COLO668 (cell line): ENCODE measurements at regions not wholly inside any gene's neighbourhood (a gene's known extent, or its start where the extent isn't known, plus 50 kb on each side); places are given as distances from the start of the nearest gene placed in this dataset.

Experiments
- DNase-seq: peaks from one replicate; lab custom pipeline; 2025; ENCODE audit not compliant: unreplicated experiment; lab: John Stamatoyannopoulos, UW

DNA sequence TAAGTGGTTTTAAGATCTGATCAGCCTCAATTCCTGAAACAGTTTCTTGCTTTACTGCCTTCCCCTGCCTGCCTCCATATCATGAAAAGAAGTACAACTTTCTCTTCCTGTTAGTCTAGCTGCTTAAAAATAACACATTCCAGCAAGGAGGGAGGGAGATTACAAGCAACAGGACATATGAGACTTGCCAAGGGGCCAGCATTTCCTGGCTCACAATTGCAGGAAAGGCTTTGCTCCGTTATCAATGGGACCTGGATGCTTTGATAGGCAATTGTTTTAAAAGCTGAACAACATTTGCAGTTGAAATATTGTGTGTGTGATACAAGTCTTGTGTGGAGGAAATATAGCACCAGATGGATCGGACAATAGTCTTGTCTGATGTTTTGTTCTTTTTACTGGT is 425.0 kb downstream of the FAT4 start:
- no peak for DNase-seq

- no peak for DNase-seq
Observed at GRCh38 chr4:125741825-125742452, 427.2 kb downstream of the FAT4 start.

- no peak for DNase-seq
Observed at GRCh38 chr4:125744891-125745364, 430.2 kb downstream of the FAT4 start.

DNA sequence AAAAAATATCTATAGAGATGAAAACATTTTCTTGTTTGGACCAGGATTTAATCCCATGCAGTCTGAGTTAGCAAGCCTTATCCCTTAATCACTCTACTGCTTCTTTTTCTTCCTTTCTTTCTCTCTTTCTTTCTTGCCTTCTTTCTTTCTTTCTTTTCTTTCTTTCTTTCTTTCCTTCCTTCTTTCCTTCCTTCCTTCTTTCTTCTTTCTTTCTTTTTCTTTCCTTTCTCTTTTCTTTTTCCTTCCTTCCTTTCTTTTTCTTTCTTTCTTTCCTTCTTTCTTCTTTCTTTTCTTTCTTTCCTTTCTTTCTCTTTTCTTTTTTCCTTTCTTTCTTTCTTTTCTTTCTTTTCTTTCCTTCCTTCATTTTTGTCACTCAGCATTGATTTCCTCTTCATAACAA is 434.6 kb downstream of the FAT4 start:
- no peak for DNase-seq

DNA sequence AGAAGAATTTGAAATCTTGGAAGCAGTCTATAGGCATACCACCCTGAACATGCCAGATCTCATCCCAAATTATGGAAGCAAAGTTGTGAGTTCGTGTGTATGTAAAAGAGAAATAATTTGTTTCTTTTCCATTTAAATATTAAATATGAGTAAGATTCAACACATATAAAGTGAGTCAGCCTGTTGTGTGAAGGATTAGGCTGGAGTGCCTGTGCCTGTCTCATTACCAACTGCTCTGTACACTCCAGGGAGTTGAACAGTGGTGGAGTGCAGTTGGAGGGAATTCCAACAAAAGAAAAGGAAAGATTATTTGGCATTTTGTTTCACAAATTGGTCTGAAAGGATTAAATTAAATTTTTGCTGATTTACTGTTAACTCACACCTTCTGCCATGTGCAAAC is 435.6 kb downstream of the FAT4 start:
- no peak for DNase-seq

DNA sequence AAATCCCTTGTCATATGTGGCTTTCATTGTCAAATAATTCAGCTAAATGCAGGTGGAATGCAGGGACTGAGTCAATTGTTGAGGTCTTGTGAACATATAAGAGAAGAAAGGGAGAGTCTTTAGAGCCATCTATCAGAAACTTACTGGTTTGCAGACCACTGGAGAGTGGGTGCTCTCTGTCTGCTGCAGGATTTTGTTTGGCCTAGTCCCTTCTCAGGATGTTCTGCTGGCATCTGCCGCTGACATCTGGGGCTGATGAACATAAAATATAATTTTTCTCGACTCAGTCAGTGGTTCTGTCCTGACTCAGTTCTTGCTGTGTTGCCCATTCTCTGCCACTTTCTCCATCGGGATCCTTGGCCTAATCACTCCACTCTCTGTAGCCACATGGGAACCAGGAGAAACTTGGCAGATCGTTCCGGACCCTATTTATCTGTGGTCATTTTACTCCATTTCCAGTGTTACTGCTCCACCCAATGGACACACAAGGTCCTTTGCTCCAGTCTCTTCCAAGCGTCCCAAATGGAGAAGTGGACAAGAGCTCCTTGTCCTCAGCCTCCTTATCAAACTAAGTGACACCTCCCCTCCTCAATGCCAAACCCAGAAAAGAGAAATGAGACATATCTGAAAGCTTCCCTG is 436.2 kb downstream of the FAT4 start:
- DNase-seq: no peak

DNA sequence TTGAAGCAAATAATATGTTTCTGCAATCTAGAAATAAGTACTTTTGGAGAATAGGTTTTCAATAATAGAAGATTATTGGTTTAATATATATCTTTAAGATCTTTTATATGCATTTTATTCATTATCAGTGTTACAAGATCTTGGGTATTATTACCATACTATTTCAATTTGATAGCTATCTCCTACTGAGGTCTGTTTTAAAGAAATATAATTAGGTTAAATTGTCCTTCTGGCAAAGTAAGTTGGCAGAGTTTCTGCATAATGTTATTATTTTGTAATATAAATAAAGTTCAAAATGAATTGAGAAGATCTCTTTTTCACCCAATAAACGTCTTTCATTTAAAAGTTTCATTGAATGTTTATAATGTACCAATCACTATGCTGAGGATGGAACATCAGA is 443.7 kb downstream of the FAT4 start:
- no peak for DNase-seq

DNA sequence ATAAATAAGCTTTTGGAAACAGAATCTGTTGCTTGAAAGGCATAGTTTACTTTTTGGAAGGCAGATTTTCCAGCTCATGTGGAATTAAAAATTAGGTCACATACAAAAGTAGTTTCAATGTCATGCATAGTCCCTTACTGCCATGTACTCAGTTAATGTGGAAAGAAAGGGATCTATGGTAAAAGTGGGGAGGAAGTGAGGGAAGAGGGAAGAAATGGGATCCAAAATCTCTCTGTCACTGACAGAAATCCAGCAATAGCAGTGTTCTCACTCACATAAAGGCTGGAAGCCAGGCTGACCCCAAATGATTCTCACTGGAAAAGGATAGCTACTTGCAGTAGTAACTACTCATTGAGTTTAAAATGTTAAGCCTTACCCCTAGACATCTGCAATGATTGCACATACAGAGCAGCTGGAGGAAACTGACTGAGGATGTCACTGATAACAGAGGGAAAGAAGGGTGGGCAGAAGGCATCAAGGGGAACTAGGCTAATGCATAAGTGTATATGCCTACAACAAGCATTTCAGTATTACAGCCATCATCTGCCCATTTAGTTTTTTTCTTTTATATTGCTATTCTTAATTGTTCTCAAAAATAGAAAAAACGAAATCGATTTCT is 445.6 kb downstream of the FAT4 start:
- no peak for DNase-seq

DNA sequence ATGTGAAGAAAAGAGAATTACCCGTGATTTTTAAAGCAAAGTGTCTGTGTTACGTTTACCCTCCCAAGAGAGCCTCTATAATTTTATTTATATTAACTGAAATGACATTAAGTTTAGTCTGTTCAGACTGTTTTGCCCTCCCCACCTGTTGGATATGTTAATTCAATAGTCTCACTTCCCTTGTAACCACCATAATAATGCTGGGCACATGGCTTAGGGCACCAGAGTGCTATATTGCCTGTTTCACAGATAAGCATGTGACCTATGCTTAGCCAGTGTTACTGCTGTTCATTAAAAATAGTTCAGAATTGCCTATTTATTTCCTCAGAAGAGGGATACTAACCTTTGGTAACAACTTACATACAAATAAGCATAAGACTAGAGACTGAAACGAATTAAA is 446.2 kb downstream of the FAT4 start:
- no peak for DNase-seq

- no peak for DNase-seq
Observed at GRCh38 chr4:125762537-125762936, 447.8 kb downstream of the FAT4 start.

- DNase-seq: no peak
Observed at GRCh38 chr4:125765941-125766340, 451.2 kb downstream of the FAT4 start.

DNA sequence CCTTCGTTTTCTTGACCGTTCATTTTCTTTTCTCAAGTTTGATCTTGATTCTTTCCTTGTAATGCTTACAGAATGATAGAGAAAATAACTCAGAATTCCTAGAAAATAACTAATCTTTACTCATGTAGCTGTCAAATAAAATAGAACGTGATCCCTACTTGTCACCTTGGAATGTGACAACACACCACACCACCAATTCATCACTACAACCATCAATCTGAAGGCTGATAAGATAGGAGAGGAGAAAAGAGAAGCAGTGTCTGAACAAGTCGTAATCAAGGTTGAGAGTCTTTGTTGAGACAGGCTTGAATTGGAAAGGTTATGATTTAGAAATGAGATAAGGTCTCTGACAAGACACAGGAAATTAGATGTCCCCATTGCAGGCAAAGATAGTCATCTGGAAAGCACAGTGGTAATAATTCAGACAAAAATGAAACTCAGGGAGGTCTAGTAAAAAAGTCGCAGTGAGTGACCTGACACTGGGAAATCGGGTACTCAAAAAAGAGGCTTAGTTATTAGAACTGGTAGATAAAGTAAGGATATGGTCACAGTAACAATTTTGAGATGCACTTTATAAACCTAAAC is 456.2 kb downstream of the FAT4 start:
- DNase-seq: no peak

DNA sequence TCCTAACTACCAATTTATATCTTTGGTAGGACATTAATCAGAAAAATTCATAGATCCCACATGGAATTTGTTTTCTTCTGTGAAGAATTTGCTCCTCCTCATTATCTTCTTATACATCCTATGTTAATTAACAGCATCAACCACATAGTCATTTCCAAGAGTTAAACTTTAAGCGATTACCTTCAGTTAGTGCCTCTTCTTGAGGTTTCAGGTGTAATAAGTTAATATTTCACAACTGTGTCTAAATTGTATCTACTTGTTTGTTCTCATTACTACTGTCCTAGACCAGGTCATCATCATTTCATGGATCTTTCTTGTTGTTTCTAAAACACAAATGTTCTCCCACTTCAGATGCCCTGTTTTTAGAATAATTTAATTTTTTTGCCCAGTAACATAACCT is 457.9 kb downstream of the FAT4 start:
- no peak for DNase-seq

- no peak for DNase-seq
Observed at GRCh38 chr4:125773502-125773901, 458.7 kb downstream of the FAT4 start.

DNA sequence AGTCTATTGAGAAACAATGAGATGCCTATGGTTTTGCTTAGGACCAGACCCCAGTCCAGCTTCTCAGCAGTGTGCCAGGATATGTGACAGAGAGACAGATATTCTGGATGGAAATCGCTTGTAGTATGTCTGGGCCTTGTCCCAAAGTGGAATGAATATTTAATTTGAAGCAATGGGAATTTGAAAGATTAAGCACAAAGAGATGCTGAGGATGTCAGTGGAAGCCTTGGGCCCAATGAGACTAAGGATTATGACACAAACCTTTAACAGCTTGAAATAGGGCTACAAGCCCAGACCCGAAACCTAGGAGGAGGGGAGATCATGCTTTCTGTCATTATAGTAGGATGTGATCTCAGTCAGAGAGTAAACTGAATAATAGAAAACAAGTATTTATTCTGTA is 459.2 kb downstream of the FAT4 start:
- no peak for DNase-seq

DNA sequence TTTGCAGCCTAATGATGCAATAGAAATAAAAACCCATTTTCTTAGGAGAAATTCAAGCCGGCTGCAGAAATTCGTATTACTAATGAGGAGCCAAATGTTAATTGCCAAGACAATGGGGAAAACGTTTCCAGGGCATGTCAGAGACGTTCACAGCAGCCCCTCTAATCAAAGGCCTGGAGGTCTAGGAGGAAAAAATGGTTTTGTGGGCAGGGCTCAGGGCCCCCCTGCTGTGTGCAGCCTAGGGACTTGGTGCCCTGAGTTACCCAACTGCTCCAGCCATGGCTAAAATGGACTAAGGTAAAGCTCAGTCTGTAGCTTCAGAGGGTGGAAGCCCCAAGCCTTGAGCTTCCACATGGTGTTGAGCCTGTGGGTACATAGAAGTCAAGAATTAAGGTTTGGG is 461.4 kb downstream of the FAT4 start:
- no peak for DNase-seq

GRCh38 chr4:125780164-125780563 is 465.4 kb downstream of the FAT4 start:
- DNase-seq: no peak

DNA sequence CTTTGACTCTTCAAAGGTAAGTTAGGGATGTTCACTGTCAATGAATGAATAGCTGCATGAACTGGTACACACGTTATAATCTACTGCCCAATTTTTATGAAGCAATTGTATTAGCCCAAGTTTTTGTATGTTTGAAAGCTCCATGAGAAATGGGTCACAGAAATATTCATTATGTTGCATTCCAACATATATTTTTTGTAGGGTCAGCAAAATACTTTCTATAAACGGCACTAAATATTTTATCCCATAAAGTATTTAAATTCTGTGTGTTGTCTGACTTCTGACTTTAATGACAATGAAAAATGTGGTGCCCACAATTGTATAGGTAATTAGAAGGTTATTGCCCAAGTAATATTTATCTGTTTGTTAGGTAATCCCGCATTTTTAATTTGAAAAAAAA is 466.0 kb downstream of the FAT4 start:
- DNase-seq: no peak

DNA sequence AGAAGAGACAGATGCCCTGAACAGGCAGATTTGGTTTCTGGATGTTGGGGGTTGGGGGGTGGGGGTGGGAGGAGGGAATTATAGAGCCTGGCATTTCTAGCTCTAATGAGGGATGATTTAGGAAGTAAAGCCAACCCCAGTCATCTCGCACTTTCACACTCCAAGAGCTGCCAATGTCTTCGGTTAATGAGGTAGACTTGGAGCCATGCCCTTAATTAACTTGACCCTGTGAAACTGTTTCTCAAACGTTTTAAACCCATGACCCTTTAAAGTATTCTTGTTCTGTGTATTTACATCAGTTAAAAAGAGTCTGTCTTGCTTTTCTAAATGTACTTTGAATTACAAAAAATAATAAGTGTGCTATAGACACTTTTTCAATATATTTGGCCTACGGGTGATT is 466.9 kb downstream of the FAT4 start:
- DNase-seq: no peak

DNA sequence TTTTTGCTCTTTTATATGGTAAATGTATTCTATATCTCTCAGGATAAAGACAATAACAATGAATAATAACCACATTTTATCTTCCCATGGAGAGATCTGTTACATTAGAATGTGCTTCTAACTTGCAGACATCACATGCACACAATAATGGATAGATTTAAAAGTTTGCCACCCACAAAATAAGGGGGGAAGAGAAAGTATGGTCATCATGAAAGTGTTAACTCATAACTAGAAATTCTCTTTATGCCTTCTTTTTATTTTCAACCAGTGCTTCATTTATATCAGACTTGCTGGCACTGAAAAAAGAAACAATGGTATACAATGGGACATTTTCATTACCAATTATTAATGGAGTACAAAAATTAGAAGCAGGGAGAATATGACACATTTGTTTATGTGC is 470.0 kb downstream of the FAT4 start:
- DNase-seq: no peak

DNA sequence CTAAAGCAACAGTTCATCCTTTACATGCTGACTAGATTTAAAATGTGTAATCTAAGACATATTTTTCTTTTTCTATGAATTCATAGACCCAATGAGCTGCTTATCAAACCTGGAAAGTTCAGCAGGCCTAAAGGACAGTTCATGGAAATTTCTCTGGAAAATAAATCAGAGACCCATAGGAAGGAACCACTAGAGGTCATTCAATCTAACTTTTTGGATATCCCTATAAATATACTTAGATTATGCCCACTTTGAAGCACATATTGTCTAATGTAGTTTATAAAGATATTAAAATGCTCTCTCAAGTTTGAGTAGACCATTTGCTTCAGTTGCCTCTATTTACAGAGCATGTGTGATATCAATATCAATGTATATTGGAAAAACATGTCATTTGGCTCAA is 473.0 kb downstream of the FAT4 start:
- DNase-seq: no peak

DNA sequence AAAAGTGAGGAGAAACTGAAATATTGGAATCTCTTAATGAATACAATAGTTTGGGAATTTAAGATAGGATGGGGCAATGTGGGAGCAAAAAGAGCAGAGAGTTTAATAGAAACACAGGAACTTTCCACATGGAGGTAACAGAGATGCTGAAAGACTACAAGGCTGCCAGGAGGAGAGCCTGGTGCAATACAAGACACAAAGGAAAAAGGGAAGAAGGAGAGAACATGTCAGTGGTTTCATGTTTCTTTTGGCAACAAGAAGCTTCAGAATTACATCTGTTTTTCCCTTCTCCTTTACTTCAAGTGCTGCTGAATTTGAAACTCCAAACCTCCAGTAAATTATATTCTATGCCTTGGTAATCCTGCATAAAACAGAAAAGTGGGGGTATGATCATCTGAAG is 474.3 kb downstream of the FAT4 start:
- DNase-seq: no peak
